GM12891 (cell line): ENCODE measurements at regions not wholly inside any gene's neighbourhood (a gene's known extent, or its start where the extent isn't known, plus 50 kb on each side); places are given as distances from the start of the nearest gene placed in this dataset.

Experiments used
- DNase-seq: peaks from one replicate; pipeline ENCODE4 v3.0.0; 2011; ENCODE audit warnings: low spot score; ENCODE audit not compliant: insufficient read length
- FAIRE-seq: peaks from 2 replicates; lab custom pipeline; 2011; peaks lifted over from hg19 to GRCh38; lab: Jason Lieb, UNC
- PAX5 ChIP-seq: IDR thresholded peaks from 2 replicates; pipeline ENCODE4 v1.6.1; 2011; ENCODE audit warnings: low read length, moderate library complexity, mild to moderate bottlenecking; ENCODE audit not compliant: insufficient read depth, severe bottlenecking
- POLR2A ChIP-seq: IDR thresholded peaks from 2 replicates; pipeline ENCODE4 v1.6.1; 2011; ENCODE audit warnings: low read depth, low read length, control low read depth
- POLR2AphosphoS5 ChIP-seq: IDR thresholded peaks from 2 replicates; pipeline ENCODE4 v1.6.1; 2011; ENCODE audit warnings: low read depth, low read length, control low read depth
- POU2F2 ChIP-seq: IDR thresholded peaks from 2 replicates; pipeline ENCODE4 v1.6.1; 2011; ENCODE audit warnings: low read depth, mild to moderate bottlenecking, control low read depth, low read length, moderate library complexity
- SPI1 ChIP-seq: IDR thresholded peaks from 2 replicates; pipeline ENCODE4 v1.6.1; 2011; ENCODE audit warnings: low read depth, low read length, control low read depth
- TAF1 ChIP-seq: IDR thresholded peaks from 2 replicates; pipeline ENCODE4 v1.6.1; 2011; ENCODE audit warnings: low read depth, low read length, control low read depth

GRCh38 chr13:72132075-72132474 is 265.1 kb upstream of the DACH1 start:
- no peak for DNase-seq
- FAIRE-seq = no peak
- TF ChIP-seq POLR2A (no peak), SPI1 (no peak), TAF1 (no peak), POLR2AphosphoS5 (no peak), PAX5 (no peak), POU2F2 (no peak)

- DNase-seq (no peak), FAIRE-seq (no peak)
- TF ChIP-seq TAF1 = no peak
- no peak for TF ChIP-seq POLR2AphosphoS5
- no peak for TF ChIP-seq SPI1
- no peak for TF ChIP-seq POU2F2
- TF ChIP-seq PAX5 = no peak
- no peak for TF ChIP-seq POLR2A
Observed at GRCh38 chr13:72129117-72129516, 262.1 kb upstream of the DACH1 start.

- FAIRE-seq (no peak), DNase-seq (no peak)
- TF ChIP-seq POLR2AphosphoS5 (no peak), PAX5 (no peak), POU2F2 (no peak), TAF1 (no peak), SPI1 (no peak), POLR2A (no peak)
Observed at GRCh38 chr13:72127031-72127430, 260.0 kb upstream of the DACH1 start.

GRCh38 chr13:72126424-72126823 is 259.4 kb upstream of the DACH1 start:
- no peak for FAIRE-seq

GRCh38 chr13:72125561-72125960 is 258.6 kb upstream of the DACH1 start:
- no peak for FAIRE-seq
- TF ChIP-seq PAX5 (no peak), POLR2A (no peak), POU2F2 (no peak), TAF1 (no peak), SPI1 (no peak), POLR2AphosphoS5 (no peak)

More at GRCh38 chr13:72126424-72126823, 259.4 kb upstream of the DACH1 start:
- no peak for TF ChIP-seq SPI1
- TF ChIP-seq POLR2AphosphoS5 = no peak
- no peak for TF ChIP-seq POU2F2
- TF ChIP-seq PAX5 = no peak
- no peak for TF ChIP-seq TAF1
- no peak for TF ChIP-seq POLR2A
- DNase-seq = no peak

GRCh38 chr13:72122661-72123255 is 255.8 kb upstream of the DACH1 start:
- DNase-seq (no peak), FAIRE-seq (no peak)
- TF ChIP-seq POLR2AphosphoS5 (no peak), SPI1 (no peak), TAF1 (no peak), POLR2A (no peak), POU2F2 (no peak)

More at GRCh38 chr13:72125561-72125960, 258.6 kb upstream of the DACH1 start:
- no peak for DNase-seq

GRCh38 chr13:72121466-72121865 is 254.5 kb upstream of the DACH1 start:
- DNase-seq (no peak), FAIRE-seq (no peak)
- TF ChIP-seq POU2F2 = no peak
- no peak for TF ChIP-seq POLR2AphosphoS5
- TF ChIP-seq POLR2A = no peak
- no peak for TF ChIP-seq SPI1
- TF ChIP-seq TAF1 = no peak
- no peak for TF ChIP-seq PAX5

- FAIRE-seq = no peak
Observed at GRCh38 chr13:72120632-72121031, 253.6 kb upstream of the DACH1 start.

GRCh38 chr13:72113931-72114330 is 246.9 kb upstream of the DACH1 start:
- DNase-seq = no peak
- TF ChIP-seq PAX5 (no peak), SPI1 (no peak), TAF1 (no peak), POLR2AphosphoS5 (no peak), POLR2A (no peak), POU2F2 (no peak)
- no peak for FAIRE-seq

More at GRCh38 chr13:72120632-72121031, 253.6 kb upstream of the DACH1 start:
- no peak for TF ChIP-seq POU2F2
- TF ChIP-seq POLR2A = no peak
- no peak for TF ChIP-seq SPI1
- no peak for TF ChIP-seq TAF1
- TF ChIP-seq PAX5 = no peak
- no peak for TF ChIP-seq POLR2AphosphoS5
- no peak for DNase-seq

GRCh38 chr13:72113076-72113475 is 246.1 kb upstream of the DACH1 start:
- TF ChIP-seq SPI1 = no peak
- no peak for TF ChIP-seq TAF1
- TF ChIP-seq POU2F2 = no peak
- TF ChIP-seq POLR2A = no peak
- TF ChIP-seq POLR2AphosphoS5 = no peak
- TF ChIP-seq PAX5 = no peak
- FAIRE-seq (no peak), DNase-seq (no peak)
